ENCODE measurements at regions not wholly inside any gene's neighbourhood (a gene's known extent, or its start where the extent isn't known, plus 50 kb on each side); places are given as distances from the start of the nearest gene placed in this dataset.
"Not testable (repeated sequence)": the region's sequence is repeated elsewhere in the genome, so short reads cannot be mapped to it uniquely, and the experiment has no call there.

GRCh38 chr10:101280511-101280910 is 51.2 kb upstream of the LBX1 start:
- no peak for DNase-seq

- DNase-seq: not testable (repeated sequence)
Observed at GRCh38 chr10:101280921-101281320, 51.7 kb upstream of the LBX1 start.

DNA sequence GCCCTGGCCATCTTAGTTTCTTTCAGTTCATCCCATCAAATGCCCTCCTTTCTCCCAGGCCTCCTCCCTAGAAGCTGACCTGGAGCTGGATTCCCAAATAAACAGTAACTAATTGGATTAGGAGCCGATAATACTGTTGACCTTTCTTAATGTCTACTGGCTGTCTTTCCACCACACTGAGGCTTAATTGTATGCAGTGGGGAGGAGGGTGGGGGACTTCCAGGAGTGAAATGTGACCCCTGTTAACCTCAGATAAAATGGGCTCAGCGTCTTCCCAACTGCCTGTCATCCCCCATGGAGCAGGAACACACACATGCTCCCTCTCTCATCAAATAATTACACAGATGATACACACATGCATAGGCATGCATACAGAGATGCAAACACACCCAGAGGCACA is 53.7 kb upstream of the LBX1 start:
- no peak for DNase-seq

DNA sequence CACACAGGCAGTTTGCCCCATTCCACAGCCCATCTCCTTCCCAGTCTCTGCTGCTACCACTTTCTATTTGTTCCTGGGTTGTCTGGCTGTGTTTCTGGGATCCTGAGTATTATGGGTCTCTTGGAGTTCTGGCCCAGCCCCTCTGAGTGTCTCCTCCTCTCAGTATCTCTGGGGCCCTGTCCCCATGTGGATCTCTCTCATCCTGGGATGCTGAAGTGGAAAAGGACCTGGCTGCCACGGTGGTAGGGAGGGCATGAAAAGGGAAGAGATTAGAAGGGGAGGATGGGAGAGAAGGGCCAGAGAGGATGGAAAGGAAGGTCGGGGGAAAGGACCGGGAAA is 54.5 kb upstream of the LBX1 start:
- DNase-seq: peak; percentile 51

DNA sequence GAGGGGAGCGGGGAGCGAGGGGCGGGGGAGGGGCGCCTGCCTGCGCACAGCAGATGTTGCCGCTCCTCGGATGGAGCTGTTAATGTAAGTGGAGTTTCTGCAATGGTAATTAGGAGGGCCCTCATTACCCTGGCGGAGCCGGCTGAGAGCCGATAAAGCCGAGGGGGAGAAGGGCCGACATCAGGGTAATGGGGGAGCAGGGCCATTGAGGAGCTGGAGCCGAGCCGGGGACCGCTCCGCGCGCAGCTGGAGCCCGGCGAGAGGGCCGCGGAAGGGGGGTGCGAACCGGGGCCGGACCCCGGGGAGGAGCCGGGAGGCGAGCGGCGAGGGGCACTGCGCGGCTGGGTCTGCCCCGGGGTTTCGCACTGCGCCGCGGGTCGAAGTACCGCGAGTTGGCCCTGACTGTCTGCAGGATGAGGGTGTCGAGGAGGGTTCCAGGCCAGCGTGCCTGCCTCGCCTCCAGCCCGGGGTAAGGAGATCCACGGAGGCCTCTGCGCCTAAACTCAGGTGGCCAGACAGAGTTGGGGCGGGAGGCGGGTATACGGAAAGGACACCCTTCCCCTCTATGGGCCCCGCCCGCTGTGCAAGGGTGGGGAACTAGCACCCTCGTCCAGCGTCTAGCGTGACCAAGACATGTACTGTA is 55.0 kb upstream of the LBX1 start:
- DNase-seq: peak; percentile 51

DNA sequence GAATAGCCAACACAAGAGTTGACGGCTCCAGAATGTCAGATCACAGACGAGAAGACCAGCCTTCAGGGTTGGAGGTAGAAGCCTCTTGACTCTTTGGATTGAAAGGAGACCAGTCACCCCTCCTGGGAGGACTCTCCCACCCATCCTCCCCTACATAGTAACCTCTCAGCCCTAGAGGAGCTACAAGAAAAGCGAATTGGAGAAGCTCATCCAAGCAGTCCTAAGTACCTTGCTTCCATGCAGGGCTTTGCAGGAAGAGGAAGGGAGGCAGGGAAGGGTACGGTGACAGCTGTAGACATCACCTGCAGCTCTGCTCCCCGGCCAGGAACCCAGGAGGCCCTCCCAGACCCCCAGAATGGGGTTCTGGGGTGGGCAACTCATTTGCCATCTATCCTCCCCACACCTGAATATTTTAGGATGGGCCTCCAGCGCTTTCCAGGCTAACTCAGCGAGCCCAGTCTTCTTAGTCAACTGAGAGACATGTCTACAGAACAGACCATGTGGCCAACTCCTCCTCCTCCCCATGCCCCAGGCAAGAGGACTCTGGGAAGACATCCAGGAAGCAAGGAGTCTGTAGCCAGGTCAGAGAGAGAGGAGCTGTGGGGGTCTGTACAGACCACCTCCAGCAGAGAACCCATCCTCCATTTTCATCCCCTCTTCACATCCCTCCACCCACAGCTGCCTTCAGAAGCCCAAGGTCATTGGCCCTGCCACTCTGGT is 55.6 kb upstream of the LBX1 start:
- DNase-seq: no peak

GRCh38 chr10:101285519-101286070 is 56.3 kb upstream of the LBX1 start:
- DNase-seq: peak; percentile 95

DNA sequence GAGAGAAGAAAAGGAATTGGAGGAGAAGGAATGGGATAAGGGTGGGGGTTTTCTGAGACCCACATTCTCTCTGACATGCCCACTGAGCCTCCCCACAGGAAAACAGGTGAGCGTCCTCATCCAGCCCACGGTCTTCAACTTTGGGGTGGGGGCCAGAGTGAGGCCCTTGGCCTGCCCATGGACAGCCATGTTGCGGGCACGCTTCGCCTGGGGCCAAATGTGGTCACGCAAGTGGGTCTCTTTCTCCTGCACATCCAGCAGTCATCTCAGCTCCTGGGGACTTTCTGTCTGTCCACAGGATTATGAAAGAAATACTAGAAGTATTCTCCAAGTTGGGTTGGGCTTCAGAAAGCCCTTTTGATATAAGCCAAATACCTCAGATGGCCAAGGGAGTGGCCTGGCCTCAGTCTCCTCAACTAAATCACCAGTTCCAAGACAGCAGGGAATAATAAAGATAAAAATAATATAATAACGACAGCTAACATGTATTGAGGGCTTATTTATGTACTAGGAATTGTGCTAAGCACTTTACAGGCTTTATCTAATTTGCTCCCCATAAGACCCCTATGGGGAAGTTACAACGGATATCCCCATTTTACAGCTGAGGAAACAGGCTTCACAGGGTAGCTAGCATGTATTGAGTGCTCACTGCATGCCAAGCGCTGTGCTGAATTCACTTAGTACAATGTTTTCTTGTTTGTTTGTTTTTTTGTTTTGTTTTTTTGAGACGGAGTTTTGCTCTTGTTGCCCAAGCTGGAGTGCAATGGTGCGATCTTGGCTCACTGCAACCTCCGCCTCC is 57.2 kb upstream of the LBX1 start:
- no peak for DNase-seq

DNA sequence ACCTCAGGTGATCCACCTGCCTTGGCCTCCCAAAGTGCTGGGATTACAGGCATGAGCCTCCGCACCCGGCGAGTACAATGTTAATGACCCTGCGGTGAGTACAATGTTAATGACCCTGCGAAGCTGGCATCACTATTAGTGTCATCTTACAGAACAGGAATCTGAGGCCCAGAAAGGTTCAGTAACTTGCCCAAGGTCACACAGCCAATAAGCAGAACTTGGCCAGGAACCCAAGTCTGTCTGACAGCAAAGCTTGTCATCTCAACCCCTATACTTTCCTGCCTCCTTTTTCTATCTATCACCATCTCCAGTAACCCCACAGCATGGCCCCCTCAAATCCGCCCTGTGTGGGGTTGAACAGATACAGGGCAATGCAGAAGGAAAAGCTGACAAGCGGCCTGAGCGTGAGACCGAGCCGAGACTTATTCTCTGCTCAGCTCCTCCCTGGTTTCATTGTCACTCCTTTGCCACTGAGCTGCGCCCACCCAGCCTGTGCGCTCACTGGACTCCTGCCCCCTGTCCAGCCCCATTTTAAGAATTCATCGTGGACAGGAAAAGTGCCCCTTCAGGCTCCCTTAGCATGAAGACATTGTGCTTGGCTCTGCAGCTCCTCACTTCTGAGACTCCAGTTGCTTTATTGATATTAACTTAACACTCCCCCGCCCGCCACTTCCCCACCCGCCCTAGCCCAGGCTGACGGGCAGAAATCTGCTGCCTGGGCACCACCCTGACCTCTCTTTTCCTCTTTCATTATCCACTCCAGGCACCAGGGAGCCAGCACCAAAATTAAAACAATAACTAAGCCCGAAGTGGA is 58.1 kb upstream of the LBX1 start:
- peak; percentile 33 for DNase-seq

GRCh38 chr10:101287997-101288635 is 58.9 kb upstream of the LBX1 start:
- peak; percentile 18 for DNase-seq

GRCh38 chr10:101289541-101289940 is 60.3 kb upstream of the LBX1 start:
- DNase-seq: no peak

DNA sequence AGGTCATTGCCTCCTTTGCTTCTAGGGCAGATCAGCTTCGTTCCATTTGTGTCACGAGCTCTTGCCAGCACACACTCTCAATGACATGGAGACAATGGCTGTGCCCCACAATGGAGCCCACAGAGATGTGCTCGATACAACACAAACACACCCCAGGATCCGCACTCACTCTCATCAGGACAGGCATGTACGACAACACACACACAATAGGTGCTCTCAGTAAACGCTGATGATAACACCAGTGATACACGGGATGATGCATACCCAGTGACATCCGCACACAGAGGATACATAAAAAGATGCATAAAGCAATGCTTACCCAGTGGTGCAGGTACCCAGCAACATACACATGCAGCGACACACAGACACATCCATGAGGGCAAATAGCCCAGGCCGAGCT is 61.2 kb upstream of the LBX1 start:
- no peak for DNase-seq

- DNase-seq: no peak
Observed at GRCh38 chr10:101290881-101291280, 61.6 kb upstream of the LBX1 start.

- peak; percentile 73 for DNase-seq
Observed at GRCh38 chr10:101291331-101292193, 62.3 kb upstream of the LBX1 start.

- DNase-seq: peak; percentile 83
Observed at GRCh38 chr10:101292194-101293006, 61.6 kb upstream of the BTRC start.

GRCh38 chr10:101293007-101293723 is 60.8 kb upstream of the BTRC start:
- DNase-seq: peak; percentile 71

GRCh38 chr10:101294109-101294508 is 59.9 kb upstream of the BTRC start:
- DNase-seq: no peak

DNA sequence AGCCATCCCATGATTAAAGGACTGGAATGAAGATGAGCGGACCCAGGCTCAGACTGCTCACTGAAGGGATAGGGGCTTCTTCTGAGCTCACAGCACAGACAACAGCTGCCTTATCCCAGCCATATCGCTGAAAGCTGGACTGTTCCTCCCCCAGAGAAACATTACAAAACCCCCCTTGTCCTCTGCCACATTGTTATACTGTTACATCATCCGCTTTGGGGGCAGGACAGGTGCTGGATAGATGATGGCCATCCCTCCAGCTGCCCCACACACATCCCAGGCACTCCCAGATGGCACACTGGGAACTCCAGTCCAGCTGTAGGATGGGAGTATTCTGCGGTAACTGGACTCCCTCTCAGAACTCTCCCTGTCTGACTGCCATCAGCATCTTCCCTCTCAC is 58.7 kb upstream of the BTRC start:
- no peak for DNase-seq

DNA sequence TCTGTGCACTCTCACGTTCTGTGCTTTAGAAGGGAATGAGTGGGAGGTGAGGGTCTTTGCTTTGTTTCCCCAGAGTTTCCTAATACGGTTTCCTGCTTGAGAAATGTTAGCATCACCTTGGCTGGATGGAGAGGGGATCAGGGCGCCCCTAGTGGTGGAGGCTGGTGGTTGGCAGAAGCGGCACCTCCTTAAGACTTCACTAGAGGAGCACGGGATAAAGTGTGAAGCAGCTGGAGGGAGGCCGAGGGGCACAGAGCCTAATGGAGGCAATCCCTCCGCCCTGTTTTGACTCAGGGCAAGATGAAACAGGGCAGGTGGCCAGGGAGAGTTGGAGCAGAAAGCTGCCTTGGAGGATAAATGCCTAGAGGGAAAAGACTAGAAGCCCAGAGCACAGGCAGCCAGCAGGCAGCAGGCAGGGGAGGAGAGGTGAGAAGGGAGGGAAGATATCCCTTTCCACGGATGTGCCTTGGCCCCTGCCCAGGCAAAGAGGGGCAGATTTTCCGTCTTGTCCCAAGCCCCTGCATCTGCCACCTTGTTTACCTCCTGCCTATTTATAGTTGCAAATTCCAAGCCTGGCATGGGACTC is 56.0 kb upstream of the BTRC start:
- DNase-seq: peak; percentile 27
